T-helper 1 cell treated with Interleukin-12 subunit alpha and Interleukin-12 subunit beta and Interleukin-4 antibody, amounts not matched to agents 30 μg/mL and 1 μg/mL, for 36 hours (primary cell): ENCODE measurements at regions not wholly inside any gene's neighbourhood (a gene's known extent, or its start where the extent isn't known, plus 50 kb on each side); places are given as distances from the start of the nearest gene placed in this dataset.

Experiments used
- H3K27ac Mint-ChIP-seq: one replicate; pipeline ENCODE4 v1.8.0; 2021; ENCODE audit warnings: mild to moderate bottlenecking, mixed read lengths
- H3K27me3 Mint-ChIP-seq: one replicate; pipeline ENCODE4 v1.8.0; 2021; ENCODE audit warnings: low read depth, mixed read lengths
- H3K36me3 Mint-ChIP-seq: one replicate; pipeline ENCODE4 v1.8.0; 2021; ENCODE audit warnings: low read depth, mixed read lengths
- H3K4me1 Mint-ChIP-seq: one replicate; pipeline ENCODE4 v1.8.0; 2021; ENCODE audit warnings: low read depth, mixed read lengths
- H3K4me3 Mint-ChIP-seq: one replicate; pipeline ENCODE4 v1.8.0; 2021; ENCODE audit warnings: mild to moderate bottlenecking, moderate library complexity, mixed read lengths
- H3K9me3 Mint-ChIP-seq: one replicate; pipeline ENCODE4 v1.8.0; 2021; ENCODE audit warnings: mixed read lengths

GRCh38 chr4:24476282-24476681 is 108.1 kb downstream of the DHX15 start:
- Mint-ChIP-seq H3K4me3 (no peak overlapping the region), H3K36me3 (peaks cover 4% of the 10 kb centered on the region), H3K27me3 (peaks cover 71% of the 10 kb centered on the region), H3K4me1 (peaks cover 14% of the 10 kb centered on the region), H3K27ac (no peak overlapping the region), H3K9me3 (no peaks in the 10 kb centered on the region)

DNA sequence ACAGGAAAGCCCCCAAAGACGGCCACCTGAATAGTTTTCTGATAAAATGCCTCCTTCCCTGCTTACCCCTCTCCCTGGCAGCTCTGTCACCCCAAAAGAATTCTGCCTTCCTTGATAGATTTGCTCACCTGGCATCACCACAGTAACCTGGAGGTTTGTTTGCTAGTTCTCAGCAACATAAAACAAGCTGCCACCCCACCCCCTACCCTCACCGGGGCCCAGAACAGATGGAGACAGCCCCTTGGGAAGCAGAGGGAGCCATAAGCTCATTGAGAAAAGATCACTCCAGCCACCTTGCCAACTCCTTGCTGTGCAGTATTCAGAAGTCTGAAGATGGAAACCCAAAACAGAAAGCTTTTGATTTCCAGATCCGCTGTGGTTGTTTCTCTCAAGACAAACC is 108.6 kb downstream of the DHX15 start:
- H3K9me3 Mint-ChIP-seq = no peaks in the 10 kb centered on the region
- H3K4me1 Mint-ChIP-seq = peaks cover 17% of the 10 kb centered on the region
- H3K27ac Mint-ChIP-seq = no peak overlapping the region
- H3K27me3 Mint-ChIP-seq = peaks cover 71% of the 10 kb centered on the region
- peaks cover 4% of the 10 kb centered on the region for H3K36me3 Mint-ChIP-seq
- H3K4me3 Mint-ChIP-seq = no peak overlapping the region

DNA sequence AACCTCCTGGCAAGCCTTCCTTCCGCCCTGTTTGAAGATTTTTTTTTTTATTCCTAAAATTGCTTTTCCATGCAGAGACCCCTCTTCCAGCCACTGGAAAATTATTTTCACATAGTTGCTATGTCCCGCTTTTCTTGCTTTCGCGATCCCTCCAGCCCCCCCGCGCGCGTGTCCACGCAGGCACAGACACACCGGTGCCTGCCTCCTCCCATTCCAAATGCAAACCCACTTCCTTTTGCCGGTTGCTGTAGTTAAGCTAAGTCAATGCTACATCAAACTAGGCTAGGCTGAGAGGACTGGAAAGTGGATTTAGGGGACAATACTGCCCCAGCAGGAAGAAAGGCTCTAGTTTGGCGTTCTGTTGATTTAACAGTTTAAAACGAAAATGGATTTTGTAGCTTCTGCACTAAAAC is 111.0 kb downstream of the DHX15 start:
- H3K27me3 Mint-ChIP-seq = peaks cover 86% of the 10 kb centered on the region
- peak overlapping the region; percentile 98 for H3K4me3 Mint-ChIP-seq
- H3K4me1 Mint-ChIP-seq = peaks cover 36% of the 10 kb centered on the region
- peak overlapping the region; percentile 84 for H3K27ac Mint-ChIP-seq
- H3K9me3 Mint-ChIP-seq = no peaks in the 10 kb centered on the region
- peaks cover 4% of the 10 kb centered on the region for H3K36me3 Mint-ChIP-seq

DNA sequence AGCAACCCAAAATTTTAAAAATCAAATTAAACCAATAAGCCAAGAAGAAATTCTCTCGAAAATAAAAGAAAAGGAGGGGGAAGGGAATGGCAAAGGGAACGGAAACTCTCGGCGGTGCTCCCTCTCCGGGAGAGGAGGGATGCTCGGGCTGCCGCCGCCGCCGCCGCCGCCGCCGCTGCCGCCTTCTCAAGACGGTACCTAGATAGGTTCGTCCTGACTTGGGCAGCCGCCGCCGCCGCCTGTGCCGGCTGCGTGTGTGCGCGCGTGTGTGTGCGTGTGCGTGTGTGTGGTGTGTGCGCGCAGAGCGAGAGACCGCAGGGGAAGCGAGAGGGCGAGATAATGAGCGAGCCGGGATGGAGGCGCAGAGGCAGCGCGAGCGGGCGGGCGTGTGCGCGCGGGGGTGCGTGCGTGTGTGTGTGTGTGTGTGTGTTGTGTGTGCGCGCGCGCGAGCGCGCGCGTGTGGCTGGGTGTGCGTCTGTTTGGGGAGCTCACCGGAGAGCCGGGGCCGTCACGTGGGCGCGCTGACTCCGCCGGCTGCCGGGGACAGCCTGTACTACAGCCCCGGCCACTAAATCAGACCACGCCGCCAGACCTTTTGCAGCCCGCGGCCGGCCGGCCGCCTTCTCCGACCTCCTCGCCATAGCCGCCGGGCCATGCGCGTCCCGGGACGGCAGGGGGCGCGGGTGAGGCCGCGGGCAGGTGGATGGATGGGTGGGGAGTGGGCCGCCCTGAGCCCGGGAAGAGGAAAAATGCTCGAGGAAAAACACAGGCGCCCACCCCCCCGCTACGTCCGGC is 111.6 kb downstream of the DHX15 start:
- Mint-ChIP-seq H3K9me3 (no peaks in the 10 kb centered on the region), H3K4me3 (peak overlapping the region; percentile 98), H3K27ac (peak overlapping the region; percentile 71), H3K4me1 (peaks cover 39% of the 10 kb centered on the region), H3K36me3 (peaks cover 4% of the 10 kb centered on the region), H3K27me3 (peaks cover 87% of the 10 kb centered on the region)

DNA sequence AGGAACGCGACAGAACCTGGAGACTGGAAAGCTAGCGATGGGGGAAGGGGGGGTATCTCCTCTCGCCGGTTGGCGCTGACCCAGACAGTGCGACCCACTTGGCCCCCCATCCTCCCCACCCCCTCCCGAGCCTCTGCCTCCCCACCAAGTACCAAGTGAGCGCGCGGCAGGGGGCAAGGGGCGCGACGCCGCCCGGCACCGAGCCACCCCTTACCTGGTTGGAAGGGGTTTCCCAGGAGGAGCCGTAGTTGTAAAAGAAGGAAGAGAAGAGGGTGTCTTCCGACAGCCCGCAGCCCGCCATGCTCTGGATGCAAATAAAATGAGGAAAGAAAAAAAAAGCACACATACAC is 112.2 kb downstream of the DHX15 start:
- peaks cover 89% of the 10 kb centered on the region for H3K27me3 Mint-ChIP-seq
- H3K4me3 Mint-ChIP-seq = peak overlapping the region; percentile 94
- no peaks in the 10 kb centered on the region for H3K9me3 Mint-ChIP-seq
- H3K36me3 Mint-ChIP-seq = peaks cover 4% of the 10 kb centered on the region
- peaks cover 39% of the 10 kb centered on the region for H3K4me1 Mint-ChIP-seq
- no peak overlapping the region for H3K27ac Mint-ChIP-seq

- H3K4me1 Mint-ChIP-seq = peaks cover 39% of the 10 kb centered on the region
- peaks cover 4% of the 10 kb centered on the region for H3K36me3 Mint-ChIP-seq
- peak overlapping the region; percentile 67 for H3K27ac Mint-ChIP-seq
- H3K4me3 Mint-ChIP-seq = peak overlapping the region; percentile 94
- peaks cover 91% of the 10 kb centered on the region for H3K27me3 Mint-ChIP-seq
- no peaks in the 10 kb centered on the region for H3K9me3 Mint-ChIP-seq
Measured at GRCh38 chr4:24471486-24472160, 112.7 kb downstream of the DHX15 start.

- Mint-ChIP-seq H3K4me1 (peaks cover 38% of the 10 kb centered on the region), H3K4me3 (peak overlapping the region; percentile 94), H3K27ac (peak overlapping the region; percentile 67), H3K36me3 (peaks cover 4% of the 10 kb centered on the region), H3K9me3 (no peaks in the 10 kb centered on the region), H3K27me3 (peaks cover 91% of the 10 kb centered on the region)
Measured at GRCh38 chr4:24470666-24471485, 113.5 kb downstream of the DHX15 start.

DNA sequence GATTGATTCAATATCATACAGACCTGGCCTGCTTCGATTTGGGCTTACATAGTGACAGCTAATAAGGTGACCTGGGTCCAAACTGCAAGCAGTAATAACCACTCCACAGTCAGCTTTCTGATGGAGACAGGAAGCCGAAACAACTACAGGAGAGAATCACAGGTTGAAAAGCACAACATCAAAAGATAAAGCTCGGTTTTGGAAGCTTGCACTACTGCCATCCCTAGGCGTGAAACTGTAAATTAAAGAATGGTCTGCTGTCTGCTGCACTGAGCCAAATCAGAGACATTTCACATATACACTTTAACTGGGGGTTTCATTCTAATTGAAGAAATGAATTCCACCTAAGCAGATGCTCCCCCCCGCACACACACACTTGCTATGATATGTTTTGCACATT is 116.3 kb downstream of the DHX15 start:
- peaks cover 33% of the 10 kb centered on the region for H3K4me1 Mint-ChIP-seq
- no peak overlapping the region for H3K27ac Mint-ChIP-seq
- no peaks in the 10 kb centered on the region for H3K9me3 Mint-ChIP-seq
- peaks cover 80% of the 10 kb centered on the region for H3K27me3 Mint-ChIP-seq
- H3K36me3 Mint-ChIP-seq = peaks cover 2% of the 10 kb centered on the region
- no peak overlapping the region for H3K4me3 Mint-ChIP-seq

DNA sequence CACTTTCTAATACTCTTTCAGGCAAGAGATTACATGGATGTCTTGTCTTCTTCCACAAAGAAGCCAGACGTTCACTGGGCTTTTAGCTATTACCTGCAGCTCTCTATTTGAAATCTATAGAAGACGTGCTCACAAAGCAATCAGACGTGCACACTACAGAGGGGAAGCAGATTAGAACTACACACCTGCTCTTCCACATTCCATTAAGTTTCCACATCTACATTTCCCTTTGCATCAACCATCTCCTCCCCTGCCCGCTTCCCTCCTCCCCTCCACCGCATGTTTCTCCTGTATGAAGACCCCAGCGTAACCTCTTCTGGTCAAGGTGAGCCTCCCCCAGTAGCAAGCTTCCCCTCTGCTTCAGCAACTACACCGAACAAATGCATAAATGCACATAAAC is 119.8 kb downstream of the DHX15 start:
- Mint-ChIP-seq H3K27me3 (peaks cover 55% of the 10 kb centered on the region), H3K4me1 (peaks cover 15% of the 10 kb centered on the region), H3K27ac (no peak overlapping the region), H3K9me3 (no peaks in the 10 kb centered on the region), H3K36me3 (no peaks in the 10 kb centered on the region), H3K4me3 (no peak overlapping the region)

DNA sequence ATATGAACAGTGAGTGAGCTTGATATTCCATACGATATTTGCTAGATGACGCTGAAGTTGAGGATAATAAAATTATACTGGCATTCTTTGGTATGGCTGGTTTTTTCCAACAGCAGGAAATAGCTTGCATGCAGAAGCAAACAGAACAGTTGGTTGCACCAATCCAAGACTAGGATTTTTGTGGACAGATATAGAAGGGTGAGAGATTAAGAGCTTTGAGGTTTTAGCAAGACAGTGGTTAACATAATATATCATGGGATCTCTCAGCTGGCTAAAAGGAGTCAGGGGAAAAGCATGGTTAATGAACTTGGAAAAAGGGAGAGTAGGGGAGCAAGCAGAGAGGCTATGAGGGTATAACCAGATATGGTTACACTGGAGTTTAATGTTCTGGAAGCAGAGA is 127.9 kb downstream of the DHX15 start:
- no peaks in the 10 kb centered on the region for H3K9me3 Mint-ChIP-seq
- H3K4me3 Mint-ChIP-seq = no peak overlapping the region
- H3K36me3 Mint-ChIP-seq = no peaks in the 10 kb centered on the region
- no peak overlapping the region for H3K27ac Mint-ChIP-seq
- H3K27me3 Mint-ChIP-seq = peaks cover 4% of the 10 kb centered on the region
- H3K4me1 Mint-ChIP-seq = no peaks in the 10 kb centered on the region

DNA sequence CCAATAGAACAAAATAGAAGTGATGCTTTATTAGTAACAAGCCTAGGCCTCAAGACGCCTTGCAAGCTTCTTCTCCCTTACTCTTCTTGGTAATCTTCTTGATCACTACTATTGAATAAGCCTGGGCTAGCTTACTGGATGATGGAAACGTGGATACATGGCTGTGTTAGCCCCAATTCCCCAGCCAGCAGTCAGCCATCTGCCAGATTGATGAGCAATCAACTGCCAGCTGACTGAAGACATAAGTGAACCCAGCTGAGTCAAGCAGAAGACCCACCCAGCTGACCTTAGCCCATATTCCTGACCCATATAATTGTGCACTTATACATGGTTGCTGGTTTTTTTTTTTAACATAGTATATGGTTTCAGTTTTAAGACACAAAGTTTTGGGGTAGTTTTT is 130.4 kb downstream of the DHX15 start:
- Mint-ChIP-seq H3K4me1 (no peaks in the 10 kb centered on the region), H3K4me3 (no peak overlapping the region), H3K27ac (no peak overlapping the region), H3K9me3 (no peaks in the 10 kb centered on the region), H3K27me3 (no peaks in the 10 kb centered on the region), H3K36me3 (no peaks in the 10 kb centered on the region)

GRCh38 chr4:24451870-24452269 is 132.5 kb downstream of the DHX15 start:
- Mint-ChIP-seq H3K27me3 (peaks cover 5% of the 10 kb centered on the region), H3K27ac (no peak overlapping the region), H3K9me3 (no peaks in the 10 kb centered on the region), H3K36me3 (no peaks in the 10 kb centered on the region), H3K4me3 (no peak overlapping the region), H3K4me1 (no peaks in the 10 kb centered on the region)

- Mint-ChIP-seq H3K4me1 (no peaks in the 10 kb centered on the region), H3K36me3 (no peaks in the 10 kb centered on the region), H3K4me3 (no peak overlapping the region), H3K27ac (no peak overlapping the region), H3K9me3 (no peaks in the 10 kb centered on the region), H3K27me3 (peaks cover 3% of the 10 kb centered on the region)
Measured at GRCh38 chr4:24443200-24443599, 141.2 kb downstream of the DHX15 start.

DNA sequence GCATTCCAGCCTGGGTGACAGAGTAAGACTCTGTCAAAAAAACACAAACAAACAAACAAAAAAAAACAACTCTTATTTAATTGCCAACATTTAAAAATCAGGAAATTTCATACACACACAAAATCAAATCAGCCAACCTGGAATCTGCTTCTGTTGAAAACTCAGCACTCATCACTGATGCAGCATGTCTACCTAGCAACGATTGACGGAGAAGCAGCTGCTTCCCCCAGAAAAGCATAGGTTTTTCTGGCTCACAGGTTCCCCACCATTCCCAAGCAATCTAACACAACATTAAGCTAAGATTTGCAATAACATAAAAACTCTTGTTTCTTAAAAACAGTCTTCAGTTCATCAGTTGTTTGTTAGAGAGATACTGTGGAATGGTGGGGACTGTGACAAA is 143.6 kb downstream of the DHX15 start:
- H3K36me3 Mint-ChIP-seq = no peaks in the 10 kb centered on the region
- H3K4me1 Mint-ChIP-seq = no peaks in the 10 kb centered on the region
- no peak overlapping the region for H3K4me3 Mint-ChIP-seq
- H3K27me3 Mint-ChIP-seq = peaks cover 3% of the 10 kb centered on the region
- no peaks in the 10 kb centered on the region for H3K9me3 Mint-ChIP-seq
- H3K27ac Mint-ChIP-seq = no peak overlapping the region

- no peaks in the 10 kb centered on the region for H3K4me1 Mint-ChIP-seq
- H3K4me3 Mint-ChIP-seq = no peak overlapping the region
- no peak overlapping the region for H3K27ac Mint-ChIP-seq
- H3K27me3 Mint-ChIP-seq = no peaks in the 10 kb centered on the region
- no peaks in the 10 kb centered on the region for H3K36me3 Mint-ChIP-seq
- H3K9me3 Mint-ChIP-seq = no peaks in the 10 kb centered on the region
Measured at GRCh38 chr4:24434241-24434640, 150.1 kb downstream of the DHX15 start.
